ENCODE measurements at regions not wholly inside any gene's neighbourhood (a gene's known extent, or its start where the extent isn't known, plus 50 kb on each side); places are given as distances from the start of the nearest gene placed in this dataset.
"Not testable (repeated sequence)": the region's sequence is repeated elsewhere in the genome, so short reads cannot be mapped to it uniquely, and the experiment has no call there.

- DNase-seq = not testable (repeated sequence)
These were observed 153.0 kb upstream of the TPTE start for GRCh38 chr21:10368323-10368798.

- DNase-seq = not testable (repeated sequence)
These were observed 152.1 kb upstream of the TPTE start for GRCh38 chr21:10369289-10369688.

GRCh38 chr21:10377758-10378157 lies 143.6 kb upstream of the TPTE start:
- DNase-seq = not testable (repeated sequence)

DNA sequence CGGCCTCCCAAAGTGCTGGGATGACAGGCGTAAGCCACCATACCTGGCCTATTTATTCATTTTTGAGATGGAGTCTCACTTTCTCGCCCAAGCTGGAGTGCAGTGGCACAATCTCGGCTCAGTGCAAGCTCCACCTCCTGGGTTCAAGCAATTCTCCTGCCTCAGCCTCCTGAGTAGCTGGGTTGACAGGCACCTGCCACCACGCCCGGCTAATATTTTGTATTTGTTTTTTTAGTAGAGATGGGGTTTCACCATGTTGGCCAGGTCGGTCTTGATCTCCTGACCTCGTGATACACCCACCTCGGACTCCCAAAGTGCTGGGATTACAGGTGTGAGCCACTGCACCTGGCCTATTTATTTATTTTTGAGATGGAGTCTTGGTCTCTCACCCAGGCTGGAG lies 141.6 kb upstream of the TPTE start:
- DNase-seq = not testable (repeated sequence)

GRCh38 chr21:10381687-10382060 lies 139.7 kb upstream of the TPTE start:
- DNase-seq = not testable (repeated sequence)

- not testable (repeated sequence) for DNase-seq
These were observed 139.2 kb upstream of the TPTE start for GRCh38 chr21:10382135-10382534.

GRCh38 chr21:10382580-10382979 lies 138.8 kb upstream of the TPTE start:
- not testable (repeated sequence) for DNase-seq

- DNase-seq = not testable (repeated sequence)
These were observed 137.8 kb upstream of the TPTE start for GRCh38 chr21:10383571-10383970.

GRCh38 chr21:10384304-10384861 lies 137.0 kb upstream of the TPTE start:
- DNase-seq = not testable (repeated sequence)

DNA sequence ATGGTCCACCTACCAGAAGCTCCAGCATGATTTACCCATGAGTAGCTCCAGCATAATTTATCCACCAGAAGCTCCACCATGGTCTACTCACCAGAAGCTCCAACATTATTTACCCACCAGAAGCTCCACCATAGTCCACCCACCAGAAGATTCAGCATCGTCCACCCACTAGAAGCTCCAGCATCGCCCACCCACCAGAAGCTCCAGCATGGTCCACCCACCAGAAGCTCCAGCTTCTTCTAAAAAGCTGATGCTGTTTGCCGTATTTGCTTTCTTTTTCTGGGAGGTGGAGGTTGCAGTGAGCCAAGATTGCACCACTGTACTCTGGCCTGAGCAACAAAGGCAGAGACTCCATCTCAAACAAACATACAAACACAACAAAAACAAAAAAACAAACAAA lies 136.2 kb upstream of the TPTE start:
- DNase-seq = not testable (repeated sequence)

DNA sequence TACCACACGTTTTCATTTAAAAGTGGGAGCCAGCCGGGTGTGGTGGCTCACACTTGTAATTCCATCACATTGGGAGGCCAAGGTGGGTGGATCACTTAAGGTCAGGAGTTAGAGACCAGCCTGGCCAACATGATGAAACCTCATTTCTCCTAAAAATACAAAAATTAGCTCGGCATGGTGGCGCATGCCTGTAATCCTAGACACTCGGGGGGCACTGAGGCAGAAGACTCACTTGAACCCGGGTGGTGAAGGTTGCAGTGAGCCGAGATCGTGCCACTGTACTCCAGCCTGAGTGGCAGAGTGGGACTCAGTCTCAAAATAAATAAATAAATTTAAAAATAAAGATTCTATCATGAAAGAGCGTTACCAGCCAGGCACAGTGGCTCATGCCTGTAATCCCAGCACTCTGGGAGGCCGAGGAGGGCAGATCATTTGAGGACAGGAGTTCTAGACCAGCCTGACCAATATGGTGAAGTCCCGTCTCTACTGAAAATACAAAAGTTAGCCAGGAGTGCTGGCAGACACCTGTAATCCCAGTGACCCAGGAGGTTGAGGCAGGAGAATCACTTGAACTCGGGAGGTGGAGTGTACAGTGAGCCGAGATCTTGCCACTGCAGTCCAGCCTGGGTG lies 135.4 kb upstream of the TPTE start:
- not testable (repeated sequence) for DNase-seq

- not testable (repeated sequence) for DNase-seq
These were observed 133.5 kb upstream of the TPTE start for GRCh38 chr21:10387692-10388450.

- not testable (repeated sequence) for DNase-seq
These were observed 132.8 kb upstream of the TPTE start for GRCh38 chr21:10388625-10389024.

- DNase-seq = not testable (repeated sequence)
These were observed 129.1 kb upstream of the TPTE start for GRCh38 chr21:10392301-10392700.

- DNase-seq = not testable (repeated sequence)
These were observed 125.4 kb upstream of the TPTE start for GRCh38 chr21:10395963-10396362.

- not testable (repeated sequence) for DNase-seq
These were observed 123.9 kb upstream of the TPTE start for GRCh38 chr21:10397495-10397915.

- not testable (repeated sequence) for DNase-seq
These were observed 122.5 kb upstream of the TPTE start for GRCh38 chr21:10398692-10399489.

GRCh38 chr21:10400622-10401361 lies 120.6 kb upstream of the TPTE start:
- not testable (repeated sequence) for DNase-seq

DNA sequence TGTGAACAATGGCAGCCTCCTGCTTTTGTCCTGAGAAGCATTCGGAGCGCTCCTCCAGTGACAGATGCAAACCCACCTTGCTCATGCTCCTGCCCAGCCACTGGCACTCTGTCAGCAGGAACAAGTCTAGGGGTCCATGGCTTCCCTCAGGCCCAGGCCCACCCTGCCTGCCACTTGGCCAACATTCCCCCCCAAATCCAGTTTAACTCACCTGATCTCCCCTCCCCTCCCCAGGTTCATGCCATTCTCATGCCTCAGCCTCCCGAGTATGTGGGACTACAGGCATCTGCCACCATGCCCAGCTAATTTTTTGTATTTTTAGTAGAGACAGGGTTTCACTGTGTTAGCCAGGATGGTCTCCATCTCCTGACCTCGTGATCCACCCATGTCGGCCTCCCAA lies 118.9 kb upstream of the TPTE start:
- DNase-seq = not testable (repeated sequence)

DNA sequence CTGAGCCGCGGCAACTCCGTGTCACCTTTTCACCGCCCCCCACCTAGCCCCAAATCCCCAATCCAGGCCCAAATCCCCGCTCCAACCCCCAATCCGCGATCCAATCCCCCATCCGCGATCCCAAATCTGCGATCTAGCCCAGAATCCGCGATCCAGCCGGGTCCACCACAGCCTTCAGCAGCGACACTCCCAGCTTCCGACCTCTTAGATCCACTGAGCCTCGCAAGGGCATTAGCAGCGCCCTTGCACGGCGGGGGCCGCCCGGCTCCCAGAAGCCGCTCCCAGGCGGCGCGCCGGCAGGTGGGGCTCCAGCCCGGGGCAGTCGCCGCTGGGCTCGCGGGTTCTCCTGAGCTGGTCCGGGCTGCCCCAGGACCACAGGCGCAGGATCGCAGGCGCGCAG lies 116.1 kb upstream of the TPTE start:
- not testable (repeated sequence) for DNase-seq

DNA sequence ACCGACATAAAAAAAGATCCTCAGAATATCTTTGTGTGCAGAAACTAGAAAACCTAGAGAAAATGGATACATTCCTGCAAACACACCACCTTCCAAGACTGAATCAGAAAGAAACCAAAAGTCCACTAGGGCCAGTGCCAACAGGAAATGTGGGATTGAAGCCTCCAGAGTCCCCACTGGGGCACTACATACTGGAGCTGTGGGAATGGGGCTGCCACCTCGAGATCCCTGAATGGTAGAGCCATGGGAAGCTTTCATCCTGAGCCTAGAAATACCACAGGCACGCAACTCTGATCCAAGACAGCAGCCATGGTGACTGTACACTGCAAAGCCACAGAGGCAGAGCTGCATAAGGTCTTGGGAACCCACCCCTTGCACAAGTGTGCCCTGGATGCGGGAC lies 111.6 kb upstream of the TPTE start:
- not testable (repeated sequence) for DNase-seq

DNA sequence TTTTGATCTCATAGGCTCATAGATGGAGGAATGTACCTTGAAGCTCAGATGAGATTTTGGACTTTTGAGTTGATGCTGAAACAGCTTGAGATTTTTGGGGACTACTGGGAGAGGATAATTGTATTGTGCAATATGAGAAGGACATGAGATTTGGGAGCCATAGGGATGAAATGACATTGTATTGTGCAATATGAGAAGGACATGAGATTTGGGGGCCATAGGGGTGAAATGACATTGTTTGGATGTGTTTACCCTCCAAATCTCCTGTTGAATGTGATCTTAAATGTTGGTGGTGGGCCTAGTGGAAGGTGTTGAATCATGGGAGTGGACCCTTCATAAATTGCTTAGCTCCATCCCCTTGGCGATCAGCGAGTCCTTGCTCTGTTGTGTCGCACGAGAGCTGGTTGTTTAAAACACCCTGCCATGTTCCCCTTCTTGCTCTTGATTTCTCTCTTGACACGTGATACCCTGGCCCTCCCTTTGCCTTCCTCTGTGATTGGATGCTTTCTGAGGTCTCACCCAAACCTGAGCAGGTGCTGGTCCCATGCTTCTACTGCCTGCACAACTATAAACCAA lies 110.9 kb upstream of the TPTE start:
- not testable (repeated sequence) for DNase-seq
